Fibroblast of lung (primary cell): ENCODE measurements at regions not wholly inside any gene's neighbourhood (a gene's known extent, or its start where the extent isn't known, plus 50 kb on each side); places are given as distances from the start of the nearest gene placed in this dataset.
A peak's percentile ranks its signal among the peaks of the same experiment; 100 is the strongest.

Experiments used
- DNase-seq, 2 donors: peaks; one replicate each; pipeline versions ENCODE4 v3.0.0 to v3.0.0-alpha.2; 2010; ENCODE audit warnings: low read depth in 2 of 2
- H2AFZ ChIP-seq: 2 replicates; pipeline ENCODE4 v1.5.1; 2012; ENCODE audit warnings: low read length, control low read depth, inconsistent platforms
- H3K27ac ChIP-seq: 2 replicates; pipeline ENCODE4 v1.5.1; 2011; ENCODE audit warnings: low read length, control low read depth; ENCODE audit not compliant: insufficient read depth
- H3K27me3 ChIP-seq: 2 replicates; pipeline ENCODE4 v1.5.1; 2011; ENCODE audit warnings: mild to moderate bottlenecking, low read length; ENCODE audit not compliant: control insufficient read depth, insufficient read depth
- H3K36me3 ChIP-seq: 2 replicates; pipeline ENCODE4 v1.5.1; 2011; ENCODE audit warnings: low read length; ENCODE audit not compliant: control insufficient read depth, insufficient read depth
- H3K4me1 ChIP-seq: 2 replicates; pipeline ENCODE4 v1.5.1; 2011; ENCODE audit warnings: low read length; ENCODE audit not compliant: control insufficient read depth, insufficient read depth; ENCODE audit errors: extremely low read depth
- H3K4me2 ChIP-seq: 2 replicates; pipeline ENCODE4 v1.5.1; 2011; ENCODE audit warnings: low read length, control low read depth; ENCODE audit not compliant: insufficient read depth; ENCODE audit errors: extremely low read depth
- H3K4me3 ChIP-seq, 4 experiments: fragments of 200-600 bp in 1 of 4; sonication (generic) in 1 of 4; replicated peaks in 1 of 4; 2 replicates each; pipeline ENCODE4 v1.5.1; 2011 to 2016; ENCODE audit warnings: low read length in 4 of 4, low read depth in 3 of 4, mild to moderate bottlenecking in 3 of 4, control low read depth in 2 of 4, inconsistent platforms in 1 of 4, mixed read lengths in 1 of 4; ENCODE audit not compliant: insufficient read depth in 1 of 4; ENCODE audit errors: control extremely low read depth in 1 of 4
- H3K79me2 ChIP-seq: 2 replicates; pipeline ENCODE4 v1.5.1; 2012; ENCODE audit warnings: mild to moderate bottlenecking, low read length, inconsistent platforms; ENCODE audit not compliant: control insufficient read depth, insufficient read depth
- H3K9ac ChIP-seq: 2 replicates; pipeline ENCODE4 v1.5.1; 2011; ENCODE audit warnings: mild to moderate bottlenecking, low read length, control low read depth; ENCODE audit not compliant: insufficient read depth
- H3K9me3 ChIP-seq: 2 replicates; pipeline ENCODE4 v1.5.1; 2012; ENCODE audit warnings: low read depth, low read length; ENCODE audit not compliant: control insufficient read depth, insufficient read depth
- H4K20me1 ChIP-seq: 2 replicates; pipeline ENCODE4 v1.5.1; 2011; ENCODE audit warnings: low read length; ENCODE audit not compliant: control insufficient read depth, insufficient read depth; ENCODE audit errors: extremely low read depth
- EZH2 ChIP-seq: IDR thresholded peaks from 2 replicates; pipeline ENCODE4 v1.5.1; 2012; ENCODE audit warnings: low read length, control low read depth, mild to moderate bottlenecking; ENCODE audit errors: missing control alignments
- TF ChIP-seq, protein P1 (sequence below), 2 donors: IDR thresholded peaks in 1 of 2; conservative IDR thresholded peaks in 1 of 2; 1 replicate in 1 of 2; 2 replicates in 1 of 2; pipeline ENCODE4 v1.5.1; 2011 to 2012; ENCODE audit warnings: low read length in 2 of 2, control low read depth in 1 of 2, inconsistent platforms in 1 of 2, low read depth in 1 of 2, mild to moderate bottlenecking in 1 of 2

DNA sequence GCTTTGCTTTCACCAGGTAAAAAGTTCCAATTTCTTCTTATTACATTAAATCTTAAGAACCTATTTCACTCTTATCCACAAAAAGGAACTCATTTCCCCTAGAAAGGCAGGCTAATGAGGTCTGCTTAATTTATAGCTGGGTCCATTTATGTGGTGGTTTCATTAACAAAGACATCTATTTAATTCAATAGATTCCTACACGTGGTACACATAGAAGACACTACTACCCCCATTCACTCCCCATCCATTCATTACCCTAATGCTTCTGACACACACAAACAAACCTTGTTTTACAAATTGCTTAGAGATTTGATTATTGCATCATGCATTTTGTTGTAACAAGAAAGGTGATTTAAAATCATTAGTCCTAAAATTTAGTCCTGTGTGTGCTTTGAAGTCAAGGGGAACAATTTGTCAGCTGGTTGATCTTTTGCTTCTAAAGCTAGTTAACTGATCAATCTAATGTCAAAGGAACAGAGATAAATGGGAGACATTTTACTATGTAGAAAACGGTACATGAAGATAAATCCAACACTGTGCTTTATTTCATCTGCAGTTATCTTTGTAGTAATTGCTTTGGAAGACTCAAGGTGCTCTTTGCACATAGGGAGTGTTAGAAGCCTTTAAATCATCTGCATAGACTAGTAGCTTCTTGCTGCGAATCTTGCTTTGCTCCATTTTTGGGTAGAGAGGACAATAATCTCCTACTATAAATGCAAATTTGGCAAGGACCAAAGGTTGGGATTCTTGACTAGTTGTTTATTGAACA is 379.2 kb downstream of the CDH11 start:
- no peak for DNase-seq
- H2AFZ ChIP-seq = no peak overlapping the region
- H3K4me2 ChIP-seq = no peak overlapping the region

DNA sequence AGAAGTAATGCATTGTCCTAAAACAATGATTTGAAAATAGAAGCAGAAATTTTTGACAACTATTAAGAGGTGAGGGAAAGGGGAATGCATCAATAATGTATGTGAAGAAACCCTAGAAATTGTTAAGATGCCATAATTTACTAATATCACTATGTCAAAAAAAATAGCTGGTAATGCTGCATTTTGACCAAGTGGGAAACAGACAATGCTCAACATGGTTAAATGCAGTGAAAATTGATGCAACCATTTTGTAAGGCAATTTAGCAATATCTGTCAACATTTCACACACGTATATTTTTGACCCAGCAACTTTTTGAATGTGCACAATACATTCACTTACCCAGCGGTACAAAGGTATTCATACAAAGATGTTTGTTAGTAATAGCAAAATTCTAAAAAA is 381.6 kb downstream of the CDH11 start:
- TF ChIP-seq, protein P1, sequence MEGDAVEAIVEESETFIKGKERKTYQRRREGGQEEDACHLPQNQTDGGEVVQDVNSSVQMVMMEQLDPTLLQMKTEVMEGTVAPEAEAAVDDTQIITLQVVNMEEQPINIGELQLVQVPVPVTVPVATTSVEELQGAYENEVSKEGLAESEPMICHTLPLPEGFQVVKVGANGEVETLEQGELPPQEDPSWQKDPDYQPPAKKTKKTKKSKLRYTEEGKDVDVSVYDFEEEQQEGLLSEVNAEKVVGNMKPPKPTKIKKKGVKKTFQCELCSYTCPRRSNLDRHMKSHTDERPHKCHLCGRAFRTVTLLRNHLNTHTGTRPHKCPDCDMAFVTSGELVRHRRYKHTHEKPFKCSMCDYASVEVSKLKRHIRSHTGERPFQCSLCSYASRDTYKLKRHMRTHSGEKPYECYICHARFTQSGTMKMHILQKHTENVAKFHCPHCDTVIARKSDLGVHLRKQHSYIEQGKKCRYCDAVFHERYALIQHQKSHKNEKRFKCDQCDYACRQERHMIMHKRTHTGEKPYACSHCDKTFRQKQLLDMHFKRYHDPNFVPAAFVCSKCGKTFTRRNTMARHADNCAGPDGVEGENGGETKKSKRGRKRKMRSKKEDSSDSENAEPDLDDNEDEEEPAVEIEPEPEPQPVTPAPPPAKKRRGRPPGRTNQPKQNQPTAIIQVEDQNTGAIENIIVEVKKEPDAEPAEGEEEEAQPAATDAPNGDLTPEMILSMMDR (conservative IDR thresholded peaks at IDR 0.05 in 1 of 2, IDR thresholded peaks at IDR 0.05 in 1 of 2; ENCODE audit: low read depth in 1 of 2, low read length in 2 of 2) = no peak
- Histone ChIP-seq H3K79me2 (no peaks in the 10 kb centered on the region), H3K9me3 (no peaks in the 10 kb centered on the region), H3K4me2 (no peak overlapping the region), H3K27ac (no peak overlapping the region), H4K20me1 (no peaks in the 10 kb centered on the region), H2AFZ (no peak overlapping the region), H3K27me3 (no peaks in the 10 kb centered on the region), H3K36me3 (no peaks in the 10 kb centered on the region), H3K4me3 (no peak overlapping the region), H3K4me1 (no peaks in the 10 kb centered on the region), H3K9ac (no peak overlapping the region)
- DNase-seq = no peak

More for the DNA sequence above, 379.2 kb downstream of the CDH11 start:
- no peak overlapping the region for H3K4me3 ChIP-seq
- H3K36me3 ChIP-seq = no peaks in the 10 kb centered on the region
- H3K79me2 ChIP-seq = no peaks in the 10 kb centered on the region
- no peaks in the 10 kb centered on the region for H3K9me3 ChIP-seq
- TF ChIP-seq EZH2 = no peak
- TF ChIP-seq, protein P1 (conservative IDR thresholded peaks at IDR 0.05 in 1 of 2, IDR thresholded peaks at IDR 0.05 in 1 of 2; ENCODE audit: low read depth in 1 of 2, low read length in 2 of 2) = no peak
- H3K4me1 ChIP-seq = no peaks in the 10 kb centered on the region
- no peak overlapping the region for H3K27ac ChIP-seq
- H4K20me1 ChIP-seq = no peaks in the 10 kb centered on the region
- no peak overlapping the region for H3K9ac ChIP-seq
- H3K27me3 ChIP-seq = no peaks in the 10 kb centered on the region

DNA sequence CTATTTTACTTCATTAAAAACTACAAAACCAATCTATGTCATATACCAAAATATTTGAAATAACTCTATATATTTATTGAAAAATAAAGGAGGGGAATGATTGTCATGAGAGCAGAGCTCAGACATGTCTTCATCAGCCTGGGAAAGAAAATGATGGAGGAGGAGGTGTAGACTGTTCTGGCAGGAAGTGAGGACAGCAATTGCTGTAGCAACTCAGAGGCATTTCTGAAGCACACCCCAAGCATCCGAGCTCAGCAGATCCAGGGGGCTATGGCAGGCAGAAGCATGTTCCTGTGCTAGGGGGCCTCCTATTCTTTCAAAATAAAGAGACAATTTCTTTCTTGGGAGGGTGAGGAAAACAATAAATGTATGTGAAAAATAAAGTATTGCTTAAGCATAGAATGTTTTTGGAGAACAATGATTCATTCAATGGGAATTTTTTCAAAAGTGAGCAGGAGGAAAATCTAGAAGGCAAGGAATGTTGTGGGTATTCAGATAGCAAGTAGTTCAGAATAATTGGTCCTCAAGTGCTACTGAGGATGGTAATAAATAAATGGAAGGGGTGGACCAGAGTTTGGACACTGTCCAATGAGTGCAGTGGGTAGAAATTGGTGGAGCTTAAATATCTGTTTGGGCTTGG is 383.4 kb downstream of the CDH11 start:
- H3K4me2 ChIP-seq = no peak overlapping the region
- no peaks in the 10 kb centered on the region for H3K79me2 ChIP-seq
- H3K27me3 ChIP-seq = no peaks in the 10 kb centered on the region
- no peak overlapping the region for H3K27ac ChIP-seq
- H2AFZ ChIP-seq = no peak overlapping the region
- no peaks in the 10 kb centered on the region for H3K4me1 ChIP-seq
- TF ChIP-seq, protein P1 (conservative IDR thresholded peaks at IDR 0.05 in 1 of 2, IDR thresholded peaks at IDR 0.05 in 1 of 2; ENCODE audit: low read depth in 1 of 2, low read length in 2 of 2) = no peak
- TF ChIP-seq EZH2 = no peak
- no peak overlapping the region for H3K4me3 ChIP-seq
- DNase-seq = peak; percentile 45 to 88
- no peaks in the 10 kb centered on the region for H3K9me3 ChIP-seq
- no peaks in the 10 kb centered on the region for H3K36me3 ChIP-seq
- no peaks in the 10 kb centered on the region for H4K20me1 ChIP-seq
- no peak overlapping the region for H3K9ac ChIP-seq
